G401.6 (cell line): ENCODE measurements at regions not wholly inside any gene's neighbourhood (a gene's known extent, or its start where the extent isn't known, plus 50 kb on each side); places are given as distances from the start of the nearest gene placed in this dataset.
"Not testable (repeated sequence)": the region's sequence is repeated elsewhere in the genome, so short reads cannot be mapped to it uniquely, and the experiment has no call there.

Experiments
- FAIRE-seq: peaks from 2 replicates; lab custom pipeline; 2012; peaks lifted over from hg19 to GRCh38; lab: Jason Lieb, UNC

DNA sequence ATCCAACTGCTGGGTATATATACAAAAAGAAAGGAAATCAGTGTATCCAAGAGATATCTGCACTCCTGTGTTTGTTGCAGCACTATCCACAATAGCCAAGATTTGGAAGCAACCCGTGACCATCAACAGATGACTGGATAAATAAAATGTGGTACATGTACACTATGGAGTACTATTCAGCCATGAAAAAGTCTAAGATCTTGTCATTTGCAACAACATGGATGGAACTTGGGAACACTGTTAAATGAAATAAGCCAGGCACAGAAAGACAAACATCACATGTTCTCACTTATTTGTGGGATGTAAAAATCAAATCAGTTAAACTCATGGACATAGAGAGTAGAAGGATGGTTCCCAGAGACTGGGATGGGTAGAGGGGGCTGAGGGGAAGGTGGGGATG lies 620.7 kb downstream of the RBFOX1 start:
- no peak for FAIRE-seq

GRCh38 chr16:7946142-7946541 lies 613.5 kb downstream of the RBFOX1 start:
- FAIRE-seq, result no peak

DNA sequence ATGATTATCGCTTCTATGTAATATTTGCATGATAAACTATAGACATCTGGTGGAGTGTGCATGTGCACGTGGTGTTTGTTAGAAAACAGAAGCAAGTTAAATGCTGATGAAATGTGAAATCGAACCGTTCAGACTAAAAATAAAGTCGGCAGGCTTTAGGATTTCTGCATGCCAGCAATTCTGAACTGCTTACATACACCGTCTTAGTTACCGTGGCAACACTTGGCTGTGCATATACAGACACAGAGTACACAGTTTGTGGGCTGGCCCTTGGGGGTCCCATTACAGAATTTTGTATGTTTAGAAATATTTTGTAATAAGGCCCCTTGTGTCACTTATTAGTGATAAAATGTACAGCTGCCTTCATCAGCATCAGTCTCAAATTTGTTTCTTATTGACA lies 605.5 kb downstream of the RBFOX1 start:
- no peak for FAIRE-seq

DNA sequence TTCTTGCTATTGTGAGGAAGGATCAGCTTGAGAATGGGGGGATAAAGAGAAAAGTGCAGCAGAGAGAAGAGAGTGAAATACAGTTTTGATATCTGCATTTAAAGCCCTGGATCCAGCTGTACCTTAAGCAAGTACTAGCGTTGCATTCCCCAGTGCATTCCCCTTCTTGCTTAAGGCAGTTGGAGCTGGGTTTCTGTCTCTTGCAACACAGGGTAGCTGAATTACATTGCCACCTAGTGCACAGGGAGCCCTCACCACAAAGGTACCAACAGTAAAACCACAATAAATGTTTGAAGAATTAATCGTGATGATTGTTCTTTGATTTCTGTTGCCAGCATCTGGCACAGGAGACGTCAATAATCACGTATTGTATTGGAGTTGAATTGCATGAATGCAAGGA lies 588.7 kb downstream of the RBFOX1 start:
- no peak for FAIRE-seq

DNA sequence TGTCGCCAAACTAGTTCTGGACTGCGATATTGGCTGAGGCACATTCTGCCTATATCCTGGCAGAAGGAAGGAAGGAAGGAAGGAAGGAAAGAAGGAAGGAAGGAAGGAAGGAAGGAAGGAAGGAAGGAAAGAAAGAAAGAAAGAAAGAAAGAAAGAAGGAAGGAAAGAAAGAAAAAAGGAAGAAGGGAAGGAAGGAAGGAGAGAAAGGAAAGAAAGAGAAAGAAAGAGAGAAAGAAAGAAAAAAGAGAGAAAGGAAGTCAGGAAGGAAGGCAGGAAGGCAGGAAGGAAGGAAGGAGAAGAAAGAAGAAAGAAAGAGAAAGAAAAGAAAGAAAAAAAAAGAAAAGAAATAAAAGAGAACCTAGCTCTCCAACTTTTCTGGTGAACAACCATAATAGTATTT lies 587.1 kb downstream of the RBFOX1 start:
- FAIRE-seq, result no peak

DNA sequence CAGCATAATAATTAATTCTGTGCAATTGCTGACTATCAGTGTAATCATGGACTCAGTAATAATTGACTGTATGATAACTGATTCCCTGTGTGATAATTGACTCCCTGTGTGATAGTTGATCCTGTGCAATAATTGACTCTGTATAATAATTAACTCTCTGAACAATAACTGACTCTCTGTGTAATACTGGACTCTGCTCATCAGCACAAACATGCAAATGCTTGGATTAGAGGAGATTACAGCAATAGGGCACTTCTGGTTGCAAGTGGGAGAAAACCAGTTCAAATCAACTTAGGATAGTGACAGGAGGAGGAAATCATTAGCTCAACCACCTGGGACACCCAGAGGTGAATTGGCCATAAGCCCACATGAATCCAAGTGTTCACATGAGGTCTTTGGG lies 582.1 kb downstream of the RBFOX1 start:
- no peak for FAIRE-seq

GRCh38 chr16:7912132-7912531 lies 579.5 kb downstream of the RBFOX1 start:
- FAIRE-seq, result no peak

- no peak for FAIRE-seq
These were observed 577.5 kb downstream of the RBFOX1 start for GRCh38 chr16:7910116-7910515.

DNA sequence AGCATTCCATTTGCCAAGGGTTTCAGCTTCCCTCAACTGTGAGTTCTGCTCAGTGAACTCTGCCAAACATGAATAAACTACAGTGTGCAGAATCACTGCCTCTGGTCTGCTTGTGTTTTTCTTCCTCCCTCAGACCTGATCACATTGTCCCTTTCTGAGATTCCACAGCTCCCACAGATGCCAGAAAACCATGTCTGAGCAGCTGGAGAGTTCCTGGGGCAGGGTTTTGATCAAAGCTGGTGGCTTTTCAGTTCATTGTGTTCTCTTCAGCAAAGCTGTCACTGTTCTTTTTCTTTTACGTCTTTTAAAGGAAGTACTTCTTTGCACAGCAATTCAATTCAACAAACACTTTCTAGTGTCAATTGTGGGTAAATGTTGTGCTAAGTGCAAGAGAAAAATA lies 555.8 kb downstream of the RBFOX1 start:
- no peak for FAIRE-seq

DNA sequence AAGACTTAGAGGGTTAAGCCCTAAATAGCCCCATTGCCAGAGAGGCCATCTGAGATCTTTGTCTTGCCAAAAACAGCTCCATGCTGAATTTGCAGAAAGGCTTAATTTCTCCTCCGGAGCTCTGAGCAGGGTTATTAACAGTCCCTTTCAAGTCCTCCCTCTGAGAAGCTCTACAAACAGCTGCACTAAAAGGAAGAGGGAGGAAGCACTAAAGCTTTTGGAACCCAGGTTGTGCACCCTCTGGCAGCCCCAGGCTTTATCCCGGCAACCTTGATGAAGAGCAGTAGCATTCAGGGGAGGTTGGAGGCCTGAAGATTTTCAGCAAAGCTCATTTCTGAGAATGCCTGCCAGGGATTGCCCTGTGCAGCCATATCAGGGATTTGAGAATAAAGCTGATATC lies 554.7 kb downstream of the RBFOX1 start:
- no peak for FAIRE-seq

GRCh38 chr16:7871979-7872378 lies 539.3 kb downstream of the RBFOX1 start:
- no peak for FAIRE-seq

DNA sequence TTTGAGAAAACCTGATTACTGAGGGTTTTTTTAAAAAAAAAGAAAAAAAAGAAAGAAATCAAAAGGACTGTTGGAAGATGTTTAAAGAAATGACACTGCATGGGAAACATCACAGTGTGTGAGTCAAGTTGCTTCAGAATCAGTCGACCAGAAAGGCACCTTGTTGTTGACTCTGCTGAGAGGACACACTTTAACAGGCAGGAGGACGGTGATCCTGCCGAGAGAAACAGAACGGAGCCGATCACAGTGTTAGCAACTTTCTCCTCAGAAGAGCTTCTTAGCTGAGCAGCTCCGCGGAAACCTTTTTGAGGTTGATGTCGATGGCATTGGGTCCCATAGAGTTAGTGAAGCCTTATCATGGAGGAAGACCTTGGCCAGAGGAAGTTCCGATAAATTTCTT lies 538.7 kb downstream of the RBFOX1 start:
- no peak for FAIRE-seq

DNA sequence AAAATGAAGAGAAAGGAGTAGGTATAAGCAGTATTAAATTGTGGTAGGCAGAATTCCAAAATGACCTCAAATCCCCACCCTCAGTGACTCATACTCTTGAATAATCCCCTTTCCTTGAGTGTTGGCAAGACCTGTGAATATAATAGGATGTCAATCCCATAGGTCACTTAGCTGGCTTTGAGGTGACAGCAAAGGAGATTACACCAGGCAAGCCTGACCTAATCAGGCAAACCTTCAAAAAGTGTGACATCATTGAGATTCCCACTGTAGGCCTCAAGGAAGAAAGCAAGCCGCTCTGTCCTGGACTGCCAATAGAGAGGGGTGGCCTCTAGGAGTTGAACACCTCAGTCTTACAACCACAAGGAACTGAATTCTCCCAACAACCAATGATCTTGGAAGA lies 535.2 kb downstream of the RBFOX1 start:
- no peak for FAIRE-seq

DNA sequence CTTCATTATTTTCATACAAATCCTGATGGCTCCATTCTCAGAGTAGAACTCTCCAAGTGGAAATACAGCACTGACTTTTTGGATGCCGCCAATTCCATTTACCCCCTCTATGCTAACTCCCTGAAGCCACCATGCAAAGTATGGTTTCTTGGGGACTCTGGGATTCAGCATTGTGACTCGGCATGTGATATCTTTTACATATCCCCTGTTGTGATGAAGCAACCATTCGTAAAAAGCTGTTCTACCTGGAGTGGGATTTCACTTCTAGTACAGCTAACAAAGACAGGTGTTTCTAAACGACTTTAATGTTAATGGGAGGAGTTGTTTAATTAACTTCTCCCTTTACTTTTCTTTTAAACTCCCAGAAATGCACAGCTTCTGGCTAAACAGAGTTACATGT lies 533.5 kb downstream of the RBFOX1 start:
- no peak for FAIRE-seq

DNA sequence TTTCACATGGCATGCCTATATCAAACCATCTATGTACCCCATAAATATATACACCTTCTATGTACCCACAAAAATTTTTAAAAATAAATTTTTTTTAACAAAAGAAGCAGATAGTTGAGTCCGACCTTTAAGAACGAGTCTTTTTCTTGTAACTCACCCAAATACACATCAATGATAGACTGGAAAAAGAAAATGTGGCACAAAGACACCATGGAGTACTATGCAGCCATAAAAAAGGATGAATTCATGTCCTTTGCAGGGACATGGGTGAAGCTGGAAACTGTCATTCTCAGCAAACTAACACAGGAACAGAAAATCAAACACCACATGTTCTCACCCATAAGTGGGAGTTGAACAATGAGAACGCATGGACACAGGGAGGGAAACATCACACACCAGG lies 532.7 kb downstream of the RBFOX1 start:
- not testable (repeated sequence) for FAIRE-seq

- FAIRE-seq, result no peak
These were observed 529.4 kb downstream of the RBFOX1 start for GRCh38 chr16:7861891-7862582.

DNA sequence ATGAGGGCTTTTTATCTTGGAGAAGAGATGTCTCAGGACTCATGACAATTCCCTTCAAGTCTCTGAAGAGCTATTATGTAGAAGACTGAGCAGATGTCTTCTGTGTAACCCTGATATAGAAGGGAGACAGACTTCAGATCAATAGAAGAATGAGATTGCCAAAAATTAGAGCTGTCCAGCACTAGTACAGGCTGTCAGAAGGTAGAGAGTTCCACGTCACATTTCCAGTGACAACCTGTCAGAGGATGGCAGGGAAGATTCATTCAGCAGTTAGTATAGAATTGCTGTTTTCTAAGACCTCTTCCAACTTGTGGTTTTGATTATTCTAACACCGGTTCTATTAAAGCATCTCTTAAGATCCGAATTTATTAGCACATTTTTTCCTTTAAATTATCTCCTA lies 520.6 kb downstream of the RBFOX1 start:
- no peak for FAIRE-seq

DNA sequence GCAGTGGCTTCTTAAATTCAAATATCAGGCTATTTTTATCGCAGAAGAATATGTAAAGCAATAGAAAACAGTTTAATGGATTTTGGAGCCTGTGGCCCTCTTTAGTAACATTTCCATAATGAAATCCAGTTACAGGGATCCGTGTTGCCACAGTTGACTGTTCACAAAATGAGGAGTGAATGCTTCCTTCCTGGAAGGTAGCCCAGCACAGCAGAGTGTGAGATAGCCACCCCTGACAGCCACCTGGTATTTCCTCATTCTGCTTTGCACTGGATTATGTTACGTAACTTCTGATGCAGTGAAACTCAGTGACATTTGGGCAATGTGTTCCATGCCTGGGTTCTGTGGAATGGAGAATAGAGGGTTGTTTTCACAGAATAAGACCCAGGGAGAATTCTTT lies 517.2 kb downstream of the RBFOX1 start:
- FAIRE-seq, result no peak

GRCh38 chr16:7843261-7843660 lies 510.6 kb downstream of the RBFOX1 start:
- FAIRE-seq, result no peak

DNA sequence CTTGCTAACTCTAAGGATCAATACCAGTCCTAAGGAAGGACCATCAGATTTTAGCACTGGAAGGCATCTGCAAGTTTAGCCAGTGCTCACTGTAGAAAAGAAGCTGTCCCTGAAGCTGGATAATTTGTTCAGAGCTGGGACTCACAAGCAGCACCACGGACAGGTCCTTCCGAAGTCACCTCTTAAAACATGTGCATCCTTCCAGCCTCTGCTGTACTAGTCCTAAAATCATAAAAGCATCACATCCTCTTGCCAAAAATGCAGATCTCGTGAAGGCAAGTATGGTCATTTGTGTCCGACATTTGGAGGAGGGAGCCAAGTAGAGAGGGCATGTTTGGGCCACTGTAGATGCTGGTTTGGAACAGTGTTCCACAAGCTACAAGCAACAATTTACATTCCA lies 506.9 kb downstream of the RBFOX1 start:
- no peak for FAIRE-seq

DNA sequence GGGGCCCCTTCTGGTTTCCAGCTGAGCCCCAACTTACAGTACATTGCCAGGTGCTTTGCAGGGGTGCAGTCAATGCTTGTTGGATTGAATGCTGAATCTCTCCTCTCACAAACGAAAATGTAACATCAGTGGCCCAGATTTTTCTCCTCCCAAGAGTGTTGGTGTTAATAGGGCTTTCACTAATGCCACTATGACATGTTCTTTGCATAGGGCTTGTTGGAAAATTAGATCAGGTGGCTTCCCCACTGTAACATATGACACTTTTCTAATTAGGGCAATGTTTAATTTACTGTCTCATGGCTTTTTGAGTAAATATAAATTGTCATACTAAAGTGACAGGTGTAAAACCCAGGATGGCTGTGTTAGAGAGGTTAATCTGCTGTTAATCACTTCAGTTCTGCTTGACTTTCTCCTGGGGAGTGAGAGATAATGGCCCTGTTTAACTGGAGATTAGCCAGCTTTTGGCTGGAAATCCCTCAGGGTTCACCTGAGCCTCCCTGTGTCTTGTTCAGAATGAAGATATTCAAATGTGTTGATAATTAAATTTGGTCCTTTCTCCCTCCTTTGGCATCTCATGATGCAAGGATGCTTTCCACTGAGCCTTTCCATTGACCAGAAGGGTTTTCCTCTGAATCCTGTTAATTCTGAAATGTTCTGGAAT lies 502.3 kb downstream of the RBFOX1 start:
- FAIRE-seq, result no peak

GRCh38 chr16:7820816-7821215 lies 488.2 kb downstream of the RBFOX1 start:
- FAIRE-seq, result no peak

DNA sequence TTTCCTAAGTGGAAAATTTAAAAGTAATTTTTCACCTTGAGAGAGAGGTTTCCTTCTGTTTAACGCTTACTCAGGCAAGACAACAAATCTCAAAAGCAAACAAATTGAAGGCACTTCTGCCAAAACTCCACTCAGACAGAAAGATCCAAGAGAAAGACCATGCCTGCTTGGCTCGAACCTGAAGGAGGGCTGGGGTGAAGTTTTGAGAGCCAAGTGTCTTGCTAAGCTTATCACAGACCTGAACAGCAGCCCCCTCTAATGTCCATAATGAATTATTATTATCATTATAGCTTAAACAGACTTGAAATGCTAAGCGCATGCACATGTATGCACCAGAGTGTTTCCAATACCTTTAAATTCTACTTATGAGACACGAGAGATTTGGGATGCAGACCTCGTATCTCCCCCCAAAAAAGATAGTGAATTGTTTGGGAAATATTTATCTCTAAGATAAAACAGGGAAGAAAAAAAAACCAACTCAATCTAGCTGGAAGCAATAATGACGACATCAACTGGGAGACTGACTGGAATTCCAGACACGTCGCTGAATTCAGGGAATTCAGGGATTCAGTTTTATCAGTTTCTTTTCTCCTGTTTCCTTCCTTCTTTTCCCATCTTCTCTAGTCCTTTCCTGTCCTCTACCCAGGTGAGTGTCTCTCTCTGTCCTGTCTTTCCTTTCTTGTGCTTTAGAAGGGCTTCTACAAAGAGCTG lies 473.2 kb downstream of the RBFOX1 start:
- no peak for FAIRE-seq
